RWPE2 (cell line): ENCODE measurements at regions not wholly inside any gene's neighbourhood (a gene's known extent, or its start where the extent isn't known, plus 50 kb on each side); places are given as distances from the start of the nearest gene placed in this dataset.
A peak's percentile ranks its signal among the peaks of the same experiment; 100 is the strongest.

ENCODE experiments used
- ATAC-seq: fragments of 200-7000 bp; cut with Tn5 transposase; 3 replicates; pipeline ENCODE4 v1.9.1; 2021; ENCODE audit warnings: low read depth
- DNase-seq: peaks from one replicate; pipeline ENCODE4 v3.0.0-alpha.2; 2020; ENCODE audit warnings: low spot score
- H3K27ac ChIP-seq: fragments of 450-650 bp; 2 replicates; pipeline ENCODE4 v1.5.1; 2017; ENCODE audit warnings: mild to moderate bottlenecking; ENCODE audit not compliant: poor library complexity, severe bottlenecking
- H3K27me3 ChIP-seq: fragments of 250-450 bp; sonication (Bioruptor Pico); 2 replicates; pipeline ENCODE4 v1.5.1; 2021; ENCODE audit warnings: mild to moderate bottlenecking, moderate library complexity; ENCODE audit not compliant: insufficient read depth, poor library complexity, severe bottlenecking
- H3K36me3 ChIP-seq: fragments of 250-450 bp; sonication (Bioruptor Pico); 2 replicates; pipeline ENCODE4 v1.5.1; 2020; ENCODE audit warnings: low read depth, mild to moderate bottlenecking, moderate library complexity
- H3K4me1 ChIP-seq: fragments of 250-450 bp; sonication (Bioruptor Pico); 2 replicates; pipeline ENCODE4 v1.5.1; 2021; ENCODE audit warnings: mild to moderate bottlenecking, moderate library complexity; ENCODE audit not compliant: insufficient read depth, poor library complexity, severe bottlenecking
- H3K4me3 ChIP-seq: fragments of 250-450 bp; sonication (Bioruptor Pico); 2 replicates; pipeline ENCODE4 v1.5.1; 2021; ENCODE audit warnings: mild to moderate bottlenecking, moderate library complexity; ENCODE audit not compliant: severe bottlenecking
- H3K9me3 ChIP-seq: fragments of 250-450 bp; sonication (Bioruptor Pico); 2 replicates; pipeline ENCODE4 v1.5.1; 2021; ENCODE audit warnings: mild to moderate bottlenecking, moderate library complexity; ENCODE audit not compliant: severe bottlenecking
- TF ChIP-seq, protein P1 (sequence below): fragments of 450-650 bp; IDR thresholded peaks from one replicate; pipeline ENCODE4 v1.5.1; 2017; ENCODE audit warnings: mild to moderate bottlenecking, moderate library complexity; ENCODE audit not compliant: poor library complexity, severe bottlenecking

DNA sequence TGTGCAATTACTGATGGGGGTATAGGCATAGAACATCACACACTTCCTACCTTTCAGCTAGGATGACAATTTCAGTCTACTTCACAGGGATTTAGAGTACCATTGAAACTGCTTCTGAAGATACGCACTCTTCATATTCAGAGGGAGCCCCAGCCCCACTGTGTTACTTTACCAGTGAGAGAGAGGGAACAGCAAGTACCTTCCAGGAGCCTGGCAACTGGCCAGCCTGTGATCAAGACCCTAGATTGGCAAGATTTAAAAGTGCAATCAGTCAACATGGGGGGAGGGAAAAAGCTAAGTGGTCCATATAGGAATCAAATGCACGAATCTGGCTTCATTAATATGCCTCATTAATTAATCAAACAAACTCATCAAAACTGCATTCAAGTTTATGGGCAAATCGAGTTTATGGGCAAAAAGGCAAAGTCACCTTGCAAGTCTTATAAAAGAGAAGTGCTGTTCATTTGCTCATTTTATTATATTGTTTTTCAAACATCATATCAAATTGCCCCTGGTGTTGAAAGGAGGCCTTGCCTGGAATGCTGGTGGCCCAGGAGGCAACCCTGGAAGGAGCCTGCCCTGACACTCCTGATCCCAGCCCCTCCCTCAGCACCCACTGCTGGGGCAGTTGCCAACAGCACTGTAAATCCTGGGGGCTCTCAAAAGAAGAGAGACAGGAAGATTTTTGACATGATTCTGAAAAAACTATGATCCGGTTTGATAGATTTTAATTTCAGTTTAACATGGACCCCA lies 184.9 kb upstream of the DPT start:
- TF ChIP-seq, protein P1, sequence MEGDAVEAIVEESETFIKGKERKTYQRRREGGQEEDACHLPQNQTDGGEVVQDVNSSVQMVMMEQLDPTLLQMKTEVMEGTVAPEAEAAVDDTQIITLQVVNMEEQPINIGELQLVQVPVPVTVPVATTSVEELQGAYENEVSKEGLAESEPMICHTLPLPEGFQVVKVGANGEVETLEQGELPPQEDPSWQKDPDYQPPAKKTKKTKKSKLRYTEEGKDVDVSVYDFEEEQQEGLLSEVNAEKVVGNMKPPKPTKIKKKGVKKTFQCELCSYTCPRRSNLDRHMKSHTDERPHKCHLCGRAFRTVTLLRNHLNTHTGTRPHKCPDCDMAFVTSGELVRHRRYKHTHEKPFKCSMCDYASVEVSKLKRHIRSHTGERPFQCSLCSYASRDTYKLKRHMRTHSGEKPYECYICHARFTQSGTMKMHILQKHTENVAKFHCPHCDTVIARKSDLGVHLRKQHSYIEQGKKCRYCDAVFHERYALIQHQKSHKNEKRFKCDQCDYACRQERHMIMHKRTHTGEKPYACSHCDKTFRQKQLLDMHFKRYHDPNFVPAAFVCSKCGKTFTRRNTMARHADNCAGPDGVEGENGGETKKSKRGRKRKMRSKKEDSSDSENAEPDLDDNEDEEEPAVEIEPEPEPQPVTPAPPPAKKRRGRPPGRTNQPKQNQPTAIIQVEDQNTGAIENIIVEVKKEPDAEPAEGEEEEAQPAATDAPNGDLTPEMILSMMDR = no peak
- Histone ChIP-seq H3K36me3 (no peaks in the 10 kb centered on the region), H3K4me3 (no peak overlapping the region), H3K4me1 (peaks cover 7% of the 10 kb centered on the region), H3K27ac (no peak overlapping the region), H3K9me3 (peaks cover 2% of the 10 kb centered on the region), H3K27me3 (no peaks in the 10 kb centered on the region)
- no peak for DNase-seq
- no peak for ATAC-seq

DNA sequence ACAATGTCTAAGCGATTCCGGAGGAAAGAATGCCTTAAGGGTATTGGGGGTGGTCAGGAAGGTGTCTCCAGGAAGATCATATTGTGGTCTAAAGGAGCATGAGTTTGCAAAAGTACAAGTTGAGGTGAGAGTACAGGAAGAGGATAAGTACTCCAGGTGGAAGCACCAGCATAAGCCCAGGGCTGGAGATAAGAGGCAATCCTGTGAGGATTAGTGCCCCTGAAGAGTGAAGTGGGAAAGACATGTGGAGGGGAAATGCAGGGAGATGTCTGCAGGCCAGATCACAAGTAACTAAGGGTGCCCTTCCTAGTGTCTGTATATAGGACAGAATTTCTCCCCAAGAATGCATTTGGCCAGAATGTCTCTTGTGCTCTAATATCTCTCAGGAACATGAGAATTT lies 188.3 kb upstream of the DPT start:
- peaks cover 27% of the 10 kb centered on the region for H3K4me1 ChIP-seq
- no peaks in the 10 kb centered on the region for H3K36me3 ChIP-seq
- no peak overlapping the region for H3K27ac ChIP-seq
- H3K9me3 ChIP-seq = no peaks in the 10 kb centered on the region
- H3K4me3 ChIP-seq = no peak overlapping the region
- TF ChIP-seq, protein P1 = no peak
- no peak for ATAC-seq
- DNase-seq = no peak
- no peaks in the 10 kb centered on the region for H3K27me3 ChIP-seq

DNA sequence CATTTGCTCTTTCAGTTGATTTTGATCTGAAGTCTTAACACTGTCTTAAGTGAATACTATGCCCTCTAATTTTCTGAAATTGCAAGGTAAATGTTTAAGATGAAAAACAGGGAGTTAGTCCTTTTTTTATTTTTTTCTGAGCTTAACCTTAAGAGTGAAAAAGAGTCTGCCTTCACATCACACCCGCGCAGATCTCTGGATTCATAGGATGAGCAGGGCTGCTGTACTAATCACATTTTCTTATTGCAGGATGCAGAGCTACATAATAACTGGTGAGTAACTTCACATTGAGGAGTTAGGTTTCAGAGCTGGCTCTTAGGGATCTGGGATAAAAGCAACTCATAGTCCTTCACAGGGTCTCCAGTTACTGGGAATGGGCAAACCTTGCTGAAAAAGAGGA lies 188.7 kb upstream of the ATP1B1 start:
- Histone ChIP-seq H3K4me1 (peaks cover 27% of the 10 kb centered on the region), H3K36me3 (no peaks in the 10 kb centered on the region), H3K4me3 (no peak overlapping the region), H3K27me3 (no peaks in the 10 kb centered on the region), H3K27ac (peak overlapping the region; percentile 73), H3K9me3 (no peaks in the 10 kb centered on the region)
- TF ChIP-seq, protein P1 = no peak
- DNase-seq = no peak
- no peak for ATAC-seq

DNA sequence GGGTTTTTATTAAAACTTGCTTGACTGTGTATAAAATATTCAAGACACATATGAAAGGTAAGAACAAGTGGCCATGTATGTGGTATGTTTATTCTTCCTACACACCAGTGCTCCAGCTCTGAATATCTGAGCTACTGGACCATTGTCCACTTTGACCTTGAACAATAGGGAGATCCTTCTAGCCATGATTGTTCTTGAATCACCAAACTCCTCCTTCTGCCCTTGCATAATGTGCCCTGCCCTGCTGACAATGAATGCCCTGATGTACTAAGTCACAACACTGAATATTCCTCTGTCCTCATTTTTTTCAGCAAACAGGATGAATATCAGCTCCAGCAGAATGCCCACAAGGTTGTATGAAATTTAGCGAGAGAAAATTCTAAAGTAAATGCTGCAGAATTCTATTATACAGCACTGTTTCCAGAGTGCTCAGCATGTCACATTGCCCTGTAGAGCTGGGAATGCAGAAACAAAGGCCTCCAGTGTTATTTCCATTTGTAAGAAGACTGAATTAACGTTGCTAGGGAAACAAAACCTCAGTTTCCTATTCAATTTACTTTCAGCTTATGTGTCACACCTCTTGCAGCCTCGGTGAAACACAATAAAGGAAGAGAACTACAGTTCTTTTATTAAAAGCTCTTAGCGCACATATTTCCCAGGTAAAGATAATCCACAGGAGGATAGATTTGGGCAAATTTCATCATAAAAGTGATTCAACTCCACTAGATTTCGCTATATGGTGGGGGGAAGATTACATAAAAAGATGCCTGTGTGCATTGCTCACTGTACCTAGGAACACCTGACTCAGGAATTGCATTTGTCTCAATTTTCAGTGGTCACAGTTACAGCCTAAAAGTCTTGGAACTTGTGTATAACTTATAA lies 187.4 kb upstream of the ATP1B1 start:
- Histone ChIP-seq H3K9me3 (no peaks in the 10 kb centered on the region), H3K27ac (peak overlapping the region; percentile 73), H3K4me3 (no peak overlapping the region), H3K27me3 (no peaks in the 10 kb centered on the region), H3K36me3 (no peaks in the 10 kb centered on the region), H3K4me1 (peaks cover 27% of the 10 kb centered on the region)
- TF ChIP-seq, protein P1 = no peak
- DNase-seq = no peak
- peak; percentile 82 for ATAC-seq
